Sciatic nerve (tissue), 2 donors: ENCODE measurements at regions not wholly inside any gene's neighbourhood (a gene's known extent, or its start where the extent isn't known, plus 50 kb on each side); places are given as distances from the start of the nearest gene placed in this dataset.
"Not testable (repeated sequence)": the region's sequence is repeated elsewhere in the genome, so short reads cannot be mapped to it uniquely, and the experiment has no call there.

Source experiments
- ATAC-seq: fragments of 200-7000 bp; cut with Tn5 transposase; one replicate; pipeline ENCODE4 v1.9.1; 2020; ENCODE audit warnings: mild to moderate bottlenecking, moderate library complexity
- DNase-seq: peaks from one replicate; pipeline ENCODE4 v3.0.0-alpha.2; 2020; ENCODE audit warnings: low spot score
- intact Hi-C: fragments of 100-400 bp; cut with DNase I; formaldehyde crosslinking; loops from one replicate; pipeline ENCODE4 v1.14.2; 2022
- donor health status: DM: no; HTN: no; CAD: no.
- donor health status: DM: no; HTN: no; CAD: no.

- intact Hi-C loops, result no loop called here
- no peak for ATAC-seq
- no peak for DNase-seq
Measured at GRCh38 chr3:13766128-13766527, 113.7 kb downstream of the WNT7A start.

GRCh38 chr3:13764161-13764560 lies 115.7 kb downstream of the WNT7A start:
- no peak for DNase-seq
- intact Hi-C loops, result no loop called here
- ATAC-seq, result no peak

- intact Hi-C loops, result no loop called here
- DNase-seq (no peak), ATAC-seq (no peak)
Measured at GRCh38 chr3:13762906-13763305, 117.0 kb downstream of the WNT7A start.

GRCh38 chr3:13750731-13751130 lies 129.1 kb downstream of the WNT7A start:
- DNase-seq (no peak), ATAC-seq (no peak)
- intact Hi-C loops, result no loop called here

- no peak for DNase-seq
- intact Hi-C loops, result no loop called here
Measured at GRCh38 chr3:13750215-13750614, 129.7 kb downstream of the WNT7A start.

GRCh38 chr3:13749063-13749764 lies 130.7 kb downstream of the WNT7A start:
- ATAC-seq, result no peak
- no peak for DNase-seq
- intact Hi-C loops, result no loop called here

More at GRCh38 chr3:13750215-13750614, 129.7 kb downstream of the WNT7A start:
- ATAC-seq, result no peak

GRCh38 chr3:13748276-13748879 lies 131.5 kb downstream of the WNT7A start:
- intact Hi-C loops, result no loop called here
- DNase-seq (no peak), ATAC-seq (no peak)

- DNase-seq (no peak), ATAC-seq (no peak)
- intact Hi-C loops, result no loop called here
Measured at GRCh38 chr3:13747627-13748026, 132.2 kb downstream of the WNT7A start.

- DNase-seq, result no peak
- intact Hi-C loops, result no loop called here
- no peak for ATAC-seq
Measured at GRCh38 chr3:13746385-13746784, 133.5 kb downstream of the WNT7A start.

- intact Hi-C loops, result no loop called here
- ATAC-seq (no peak), DNase-seq (no peak)
Measured at GRCh38 chr3:13745636-13746035, 134.2 kb downstream of the WNT7A start.

- DNase-seq, result no peak
- intact Hi-C loops, result no loop called here
- no peak for ATAC-seq
Measured at GRCh38 chr3:13740795-13741194, 139.1 kb downstream of the WNT7A start.

GRCh38 chr3:13733726-13734125 lies 146.1 kb downstream of the WNT7A start:
- DNase-seq, intact Hi-C loops, ATAC-seq: not testable (repeated sequence)

- intact Hi-C loops, result no loop called here
- ATAC-seq, result no peak
- no peak for DNase-seq
Measured at GRCh38 chr3:13728487-13728886, 151.4 kb downstream of the WNT7A start.

GRCh38 chr3:13727890-13728289 lies 152.0 kb downstream of the WNT7A start:
- ATAC-seq (no peak), DNase-seq (no peak)
- intact Hi-C loops, result no loop called here

- intact Hi-C loops, result no loop called here
- ATAC-seq (no peak), DNase-seq (no peak)
Measured at GRCh38 chr3:13723676-13724207, 156.1 kb downstream of the WNT7A start.

GRCh38 chr3:13722178-13722577 lies 157.7 kb downstream of the WNT7A start:
- DNase-seq, result no peak
- no peak for ATAC-seq
- intact Hi-C loops, result no loop called here

- no peak for ATAC-seq
- DNase-seq, result peak; percentile 44
- intact Hi-C loops, result no loop called here
Measured at GRCh38 chr3:13718436-13718835, 161.4 kb downstream of the WNT7A start.

- DNase-seq, result peak; percentile 7
- no peak for ATAC-seq
Measured at GRCh38 chr3:13718000-13718399, 161.9 kb downstream of the WNT7A start.

GRCh38 chr3:13717222-13717895 lies 162.5 kb downstream of the WNT7A start:
- intact Hi-C loops, result no loop called here
- ATAC-seq (no peak), DNase-seq (peak; percentile 10)

More at GRCh38 chr3:13718000-13718399, 161.9 kb downstream of the WNT7A start:
- intact Hi-C loops, result no loop called here
